Endometrial microvascular endothelial cells (primary cell): ENCODE measurements at regions not wholly inside any gene's neighbourhood (a gene's known extent, or its start where the extent isn't known, plus 50 kb on each side); places are given as distances from the start of the nearest gene placed in this dataset.

Experiments
- in situ Hi-C: cut with HindIII; loops from 2 replicates; pipeline ENCODE4 v1.10.0; 2017; ENCODE audit warnings: low sequenced_read_pairs, low pct_unique_long_range_greater_than_20kb; ENCODE audit errors: inconsistent ontology term

GRCh38 chrX:74251006-74251930 lies 52.7 kb upstream of the ZCCHC13 start:
- in situ Hi-C loops = no loop called here

GRCh38 chrX:74250574-74250973 lies 53.4 kb upstream of the ZCCHC13 start:
- in situ Hi-C loops = no loop called here

- in situ Hi-C loops = no loop called here
These were observed 54.0 kb upstream of the ZCCHC13 start for GRCh38 chrX:74249963-74250362.

- in situ Hi-C loops = no loop called here
These were observed 55.1 kb upstream of the ZCCHC13 start for GRCh38 chrX:74248889-74249288.

GRCh38 chrX:74246524-74246923 lies 57.5 kb upstream of the ZCCHC13 start:
- in situ Hi-C loops = no loop called here

- in situ Hi-C loops = no loop called here
These were observed 61.4 kb upstream of the ZCCHC13 start for GRCh38 chrX:74242484-74243138.

- in situ Hi-C loops = no loop called here
These were observed 61.9 kb upstream of the ZCCHC13 start for GRCh38 chrX:74242050-74242449.

- in situ Hi-C loops = no loop called here
These were observed 65.2 kb upstream of the ZCCHC13 start for GRCh38 chrX:74238771-74239170.

- in situ Hi-C loops = no loop called here
These were observed 69.2 kb upstream of the ZCCHC13 start for GRCh38 chrX:74234818-74235217.

- in situ Hi-C loops = no loop called here
These were observed 71.1 kb upstream of the ZCCHC13 start for GRCh38 chrX:74232859-74233258.

GRCh38 chrX:74231625-74232024 lies 72.4 kb upstream of the ZCCHC13 start:
- in situ Hi-C loops = no loop called here

GRCh38 chrX:74230094-74230493 lies 73.9 kb upstream of the ZCCHC13 start:
- in situ Hi-C loops = no loop called here

GRCh38 chrX:74225111-74225510 lies 78.9 kb upstream of the ZCCHC13 start:
- in situ Hi-C loops = no loop called here

- in situ Hi-C loops = no loop called here
These were observed 83.7 kb upstream of the ZCCHC13 start for GRCh38 chrX:74220277-74220676.

- in situ Hi-C loops = no loop called here
These were observed 85.1 kb upstream of the ZCCHC13 start for GRCh38 chrX:74218895-74219294.

- in situ Hi-C loops = no loop called here
These were observed 87.6 kb upstream of the ZCCHC13 start for GRCh38 chrX:74216421-74216820.

GRCh38 chrX:74211911-74212310 lies 92.1 kb upstream of the ZCCHC13 start:
- in situ Hi-C loops = no loop called here

GRCh38 chrX:74207539-74207938 lies 96.4 kb upstream of the ZCCHC13 start:
- in situ Hi-C loops = no loop called here

GRCh38 chrX:74195605-74196004 lies 108.4 kb upstream of the ZCCHC13 start:
- in situ Hi-C loops = no loop called here

GRCh38 chrX:74195120-74195519 lies 108.9 kb upstream of the ZCCHC13 start:
- in situ Hi-C loops = no loop called here
